GM12878 (cell line): ENCODE measurements at regions not wholly inside any gene's neighbourhood (a gene's known extent, or its start where the extent isn't known, plus 50 kb on each side); places are given as distances from the start of the nearest gene placed in this dataset.

Source experiments
- ATAC-seq: fragments of 200-7000 bp; cut with Tn5 transposase; 3 replicates; pipeline ENCODE4 v1.9.1; 2020; ENCODE audit warnings: mild to moderate bottlenecking, moderate library complexity
- BruUV-seq: library from RNA; stranded (reverse); fragments of 400-500 nt; replicated peaks from 2 replicates; lab custom pipeline; 2021; lab: Mats Ljungman, UMichigan
- CTCF ChIA-PET: fragments of 300-600 bp; sonication (Branson Sonifier 250); formaldehyde crosslinking; extraction: SDS; loops from one replicate; lab custom pipeline; 2021; ENCODE audit warnings: inconsistent platforms; lab: Yijun Ruan, JAX
- POLR2A ChIA-PET: fragments of 350-600 bp; formaldehyde crosslinking; extraction: SDS; loops from one replicate; lab custom pipeline; 2021; ENCODE audit warnings: inconsistent platforms; lab: Charles Lee
- RAD21 ChIA-PET: fragments of 300-600 bp; sonication (Branson Sonifier 250); formaldehyde crosslinking; loops from one replicate; lab custom pipeline; 2023; ENCODE audit warnings: antibody characterized with exemption; ENCODE audit not compliant: unreplicated experiment; lab: Charles Lee
- SMC1A ChIA-PET: fragments of 300-600 bp; sonication (Branson Sonifier 250); formaldehyde crosslinking; loops from one replicate; lab custom pipeline; 2023; ENCODE audit not compliant: unreplicated experiment, uncharacterized antibody; lab: Charles Lee
- DNase-seq: peaks from one replicate; pipeline ENCODE4 v3.0.0-alpha.2; 2011; ENCODE audit warnings: low read depth, low spot score
- FAIRE-seq: peaks from 3 replicates; lab custom pipeline; 2011; peaks lifted over from hg19 to GRCh38; lab: Jason Lieb, UNC
- H2AFZ ChIP-seq: 2 replicates; pipeline ENCODE4 v1.6.0; 2011; ENCODE audit warnings: low read depth, low read length, control low read depth; ENCODE audit not compliant: control insufficient read depth
- H3K27ac ChIP-seq: 2 replicates; pipeline ENCODE4 v1.5.1; 2011; ENCODE audit warnings: control low read depth; ENCODE audit not compliant: control insufficient read depth, insufficient read depth
- H3K27me3 ChIP-seq, 2 experiments: replicated peaks in 1 of 2; 2 replicates each; pipeline versions ENCODE4 v1.6.0 to v1.6.1; 2011; ENCODE audit warnings: low read length in 1 of 2; ENCODE audit not compliant: control insufficient read depth in 2 of 2, insufficient read depth in 2 of 2
- H3K36me3 ChIP-seq, 2 experiments: 2 replicates each; pipeline ENCODE4 v1.5.1; 2011; ENCODE audit warnings: low read length in 1 of 2; ENCODE audit not compliant: control insufficient read depth in 2 of 2, insufficient read depth in 2 of 2
- H3K4me1 ChIP-seq: 2 replicates; pipeline ENCODE4 v1.6.1; 2011; ENCODE audit warnings: mild to moderate bottlenecking, low read length, moderate library complexity, mixed read lengths; ENCODE audit not compliant: control insufficient read depth, insufficient read depth
- H3K4me2 ChIP-seq: 2 replicates; pipeline ENCODE4 v1.6.0; 2011; ENCODE audit warnings: control low read depth; ENCODE audit not compliant: control insufficient read depth, insufficient read depth
- H3K4me3 ChIP-seq: fragments of 200-600 bp; sonication (generic); 2 replicates; pipeline ENCODE4 v1.5.1; 2016
- H3K79me2 ChIP-seq: 2 replicates; pipeline ENCODE4 v1.6.0; 2011; ENCODE audit warnings: low read length; ENCODE audit not compliant: control insufficient read depth, insufficient read depth
- H3K9ac ChIP-seq: 2 replicates; pipeline ENCODE4 v1.8.0; 2011; ENCODE audit warnings: low read length, control low read depth, mixed read lengths; ENCODE audit not compliant: control insufficient read depth, insufficient read depth
- H3K9me3 ChIP-seq: replicated peaks from 3 replicates; pipeline ENCODE4 v1.5.1; 2011; ENCODE audit warnings: mild to moderate bottlenecking, low read length; ENCODE audit not compliant: control insufficient read depth, insufficient read depth
- H4K20me1 ChIP-seq: 2 replicates; pipeline ENCODE4 v1.6.0; 2011; ENCODE audit not compliant: control insufficient read depth, insufficient read depth
- ASH2L ChIP-seq: fragments of 300-600, 200-600 bp; sonication (generic); IDR thresholded peaks from 2 replicates; pipeline ENCODE4 v1.6.1; 2017; ENCODE audit warnings: low read depth, mild to moderate bottlenecking, borderline replicate concordance
- BMI1 ChIP-seq: fragments of 450-650 bp; IDR thresholded peaks from 2 replicates; pipeline ENCODE4 v1.6.1; 2016; ENCODE audit warnings: mild to moderate bottlenecking, moderate library complexity, borderline replicate concordance
- CBFB ChIP-seq: IDR thresholded peaks from 2 replicates; pipeline ENCODE4 v1.6.1; 2016; ENCODE audit warnings: antibody characterized with exemption, low read depth
- CHD4 ChIP-seq: fragments of 200-600 bp; sonication (generic); IDR thresholded peaks from 2 replicates; pipeline ENCODE4 v1.6.1; 2016; ENCODE audit warnings: mild to moderate bottlenecking
- FOXK2 ChIP-seq: fragments of 450-650 bp; IDR thresholded peaks from 2 replicates; pipeline ENCODE4 v1.6.1; 2017; ENCODE audit warnings: mild to moderate bottlenecking, moderate library complexity
- LARP7 ChIP-seq: fragments of 450-650 bp; IDR thresholded peaks from 2 replicates; pipeline ENCODE4 v1.6.1; 2017; ENCODE audit warnings: mild to moderate bottlenecking
- POLR2AphosphoS2 ChIP-seq: IDR thresholded peaks from 2 replicates; pipeline ENCODE4 v1.6.1; 2011; ENCODE audit warnings: low read depth, mild to moderate bottlenecking, low read length, improper control_type of control experiment, moderate library complexity
- POU2F2 ChIP-seq: IDR thresholded peaks from 3 replicates; pipeline ENCODE4 v1.6.1; 2011; ENCODE audit warnings: low read depth, mild to moderate bottlenecking, low read length, borderline replicate concordance
- RUNX3 ChIP-seq: IDR thresholded peaks from 2 replicates; pipeline ENCODE4 v1.6.1; 2012; ENCODE audit warnings: low read length, inconsistent platforms
- TAF1 ChIP-seq: IDR thresholded peaks from 2 replicates; pipeline ENCODE4 v1.6.1; 2011; ENCODE audit warnings: mild to moderate bottlenecking, low read depth, low read length, borderline replicate concordance
- ZNF207 ChIP-seq: fragments of 450-650 bp; IDR thresholded peaks from 2 replicates; pipeline ENCODE4 v1.6.1; 2014; ENCODE audit warnings: antibody characterized with exemption, mild to moderate bottlenecking, borderline replicate concordance
- ZNF217 ChIP-seq: fragments of 450-650 bp; IDR thresholded peaks from 2 replicates; pipeline ENCODE4 v1.6.1; 2017; ENCODE audit warnings: antibody characterized with exemption, mild to moderate bottlenecking
- in situ Hi-C: fragments of 300-500 bp; cut with MboI; formaldehyde crosslinking; loops from 9 replicates; pipeline ENCODE4 v1.14.3; 2018; ENCODE audit warnings: mixed read lengths
- intact Hi-C: fragments of 100-400 bp; cut with micrococcal nuclease; formaldehyde crosslinking; loops from one replicate; pipeline ENCODE4 v1.14.2; 2022; ENCODE audit not compliant: unreplicated experiment
- TF ChIP-seq, protein P1 (sequence below): fragments of 450-650 bp; IDR thresholded peaks from 2 replicates; pipeline ENCODE4 v1.6.1; 2017; ENCODE audit warnings: antibody characterized with exemption, mild to moderate bottlenecking, moderate library complexity
- TF ChIP-seq, protein P2 (sequence below): IDR thresholded peaks from 2 replicates; pipeline ENCODE4 v1.6.1; 2012; ENCODE audit warnings: low read length, inconsistent platforms
- TF ChIP-seq, protein P3 (sequence below): fragments of 450-650 bp; formaldehyde crosslinking; IDR thresholded peaks from 2 replicates; pipeline ENCODE4 v1.5.0; 2022; ENCODE audit warnings: mild to moderate bottlenecking, missing genetic modification characterization

DNA sequence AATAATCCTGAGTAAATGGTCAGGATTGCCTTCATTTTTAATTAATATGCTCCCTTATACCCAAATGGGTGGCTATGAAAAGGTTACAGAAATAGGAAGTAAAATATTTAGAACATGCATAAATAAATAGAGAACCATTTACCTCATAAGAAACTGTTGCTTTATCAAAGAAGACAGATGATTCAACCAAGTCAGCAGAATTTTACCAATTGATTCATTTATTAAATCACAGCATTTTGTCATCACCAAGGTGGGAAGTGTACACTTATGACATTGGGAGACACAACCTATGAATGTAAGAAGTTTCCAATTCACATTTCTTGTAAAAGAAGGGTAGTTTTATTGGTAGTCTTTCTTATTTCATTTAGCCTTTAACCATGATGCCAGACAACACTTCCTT lies 870.3 kb upstream of the CHORDC1 start:
- H3K9ac ChIP-seq: no peak overlapping the region
- no peaks in the 10 kb centered on the region for H3K36me3 ChIP-seq
- H3K4me1 ChIP-seq: no peaks in the 10 kb centered on the region
- no peak overlapping the region for H2AFZ ChIP-seq
- DNase-seq (no peak), FAIRE-seq (no peak), ATAC-seq (no peak)
- no TSS peak for BruUV-seq
- H3K79me2 ChIP-seq: no peaks in the 10 kb centered on the region
- SMC1A ChIA-PET: no interaction called here
- H3K9me3 ChIP-seq: no peaks in the 10 kb centered on the region
- in situ Hi-C loops (no loop called here), intact Hi-C loops (no loop called here)
- H3K27me3 ChIP-seq: no peaks in the 10 kb centered on the region
- CTCF ChIA-PET: no interaction called here
- RAD21 ChIA-PET: no interaction called here
- no peak overlapping the region for H3K4me2 ChIP-seq
- H4K20me1 ChIP-seq: no peaks in the 10 kb centered on the region
- no peak for TF ChIP-seq POLR2AphosphoS2
- TF ChIP-seq ZNF217: no peak
- TF ChIP-seq ZNF207: no peak
- no peak for TF ChIP-seq POU2F2
- TF ChIP-seq, protein P1, sequence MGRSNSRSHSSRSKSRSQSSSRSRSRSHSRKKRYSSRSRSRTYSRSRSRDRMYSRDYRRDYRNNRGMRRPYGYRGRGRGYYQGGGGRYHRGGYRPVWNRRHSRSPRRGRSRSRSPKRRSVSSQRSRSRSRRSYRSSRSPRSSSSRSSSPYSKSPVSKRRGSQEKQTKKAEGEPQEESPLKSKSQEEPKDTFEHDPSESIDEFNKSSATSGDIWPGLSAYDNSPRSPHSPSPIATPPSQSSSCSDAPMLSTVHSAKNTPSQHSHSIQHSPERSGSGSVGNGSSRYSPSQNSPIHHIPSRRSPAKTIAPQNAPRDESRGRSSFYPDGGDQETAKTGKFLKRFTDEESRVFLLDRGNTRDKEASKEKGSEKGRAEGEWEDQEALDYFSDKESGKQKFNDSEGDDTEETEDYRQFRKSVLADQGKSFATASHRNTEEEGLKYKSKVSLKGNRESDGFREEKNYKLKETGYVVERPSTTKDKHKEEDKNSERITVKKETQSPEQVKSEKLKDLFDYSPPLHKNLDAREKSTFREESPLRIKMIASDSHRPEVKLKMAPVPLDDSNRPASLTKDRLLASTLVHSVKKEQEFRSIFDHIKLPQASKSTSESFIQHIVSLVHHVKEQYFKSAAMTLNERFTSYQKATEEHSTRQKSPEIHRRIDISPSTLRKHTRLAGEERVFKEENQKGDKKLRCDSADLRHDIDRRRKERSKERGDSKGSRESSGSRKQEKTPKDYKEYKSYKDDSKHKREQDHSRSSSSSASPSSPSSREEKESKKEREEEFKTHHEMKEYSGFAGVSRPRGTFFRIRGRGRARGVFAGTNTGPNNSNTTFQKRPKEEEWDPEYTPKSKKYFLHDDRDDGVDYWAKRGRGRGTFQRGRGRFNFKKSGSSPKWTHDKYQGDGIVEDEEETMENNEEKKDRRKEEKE: no peak
- TF ChIP-seq, protein P2, sequence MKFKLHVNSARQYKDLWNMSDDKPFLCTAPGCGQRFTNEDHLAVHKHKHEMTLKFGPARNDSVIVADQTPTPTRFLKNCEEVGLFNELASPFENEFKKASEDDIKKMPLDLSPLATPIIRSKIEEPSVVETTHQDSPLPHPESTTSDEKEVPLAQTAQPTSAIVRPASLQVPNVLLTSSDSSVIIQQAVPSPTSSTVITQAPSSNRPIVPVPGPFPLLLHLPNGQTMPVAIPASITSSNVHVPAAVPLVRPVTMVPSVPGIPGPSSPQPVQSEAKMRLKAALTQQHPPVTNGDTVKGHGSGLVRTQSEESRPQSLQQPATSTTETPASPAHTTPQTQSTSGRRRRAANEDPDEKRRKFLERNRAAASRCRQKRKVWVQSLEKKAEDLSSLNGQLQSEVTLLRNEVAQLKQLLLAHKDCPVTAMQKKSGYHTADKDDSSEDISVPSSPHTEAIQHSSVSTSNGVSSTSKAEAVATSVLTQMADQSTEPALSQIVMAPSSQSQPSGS: no peak
- TF ChIP-seq ASH2L: no peak
- no peak for TF ChIP-seq CHD4
- TF ChIP-seq BMI1: no peak
- TF ChIP-seq CBFB: no peak
- no peak for TF ChIP-seq LARP7
- TF ChIP-seq, protein P3, sequence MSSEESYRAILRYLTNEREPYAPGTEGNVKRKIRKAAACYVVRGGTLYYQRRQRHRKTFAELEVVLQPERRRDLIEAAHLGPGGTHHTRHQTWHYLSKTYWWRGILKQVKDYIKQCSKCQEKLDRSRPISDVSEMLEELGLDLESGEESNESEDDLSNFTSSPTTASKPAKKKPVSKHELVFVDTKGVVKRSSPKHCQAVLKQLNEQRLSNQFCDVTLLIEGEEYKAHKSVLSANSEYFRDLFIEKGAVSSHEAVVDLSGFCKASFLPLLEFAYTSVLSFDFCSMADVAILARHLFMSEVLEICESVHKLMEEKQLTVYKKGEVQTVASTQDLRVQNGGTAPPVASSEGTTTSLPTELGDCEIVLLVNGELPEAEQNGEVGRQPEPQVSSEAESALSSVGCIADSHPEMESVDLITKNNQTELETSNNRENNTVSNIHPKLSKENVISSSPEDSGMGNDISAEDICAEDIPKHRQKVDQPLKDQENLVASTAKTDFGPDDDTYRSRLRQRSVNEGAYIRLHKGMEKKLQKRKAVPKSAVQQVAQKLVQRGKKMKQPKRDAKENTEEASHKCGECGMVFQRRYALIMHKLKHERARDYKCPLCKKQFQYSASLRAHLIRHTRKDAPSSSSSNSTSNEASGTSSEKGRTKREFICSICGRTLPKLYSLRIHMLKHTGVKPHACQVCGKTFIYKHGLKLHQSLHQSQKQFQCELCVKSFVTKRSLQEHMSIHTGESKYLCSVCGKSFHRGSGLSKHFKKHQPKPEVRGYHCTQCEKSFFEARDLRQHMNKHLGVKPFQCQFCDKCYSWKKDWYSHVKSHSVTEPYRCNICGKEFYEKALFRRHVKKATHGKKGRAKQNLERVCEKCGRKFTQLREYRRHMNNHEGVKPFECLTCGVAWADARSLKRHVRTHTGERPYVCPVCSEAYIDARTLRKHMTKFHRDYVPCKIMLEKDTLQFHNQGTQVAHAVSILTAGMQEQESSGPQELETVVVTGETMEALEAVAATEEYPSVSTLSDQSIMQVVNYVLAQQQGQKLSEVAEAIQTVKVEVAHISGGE (CRISPR knock-in tag): no peak
- no peak for TF ChIP-seq RUNX3
- no peak for TF ChIP-seq FOXK2
- TF ChIP-seq TAF1: no peak
- TF ChIP-seq, all 136 proteins: peak for 0
- no peak overlapping the region for H3K27ac ChIP-seq
- POLR2A ChIA-PET: no interaction called here
- H3K4me3 ChIP-seq: no peak overlapping the region
